AG04450 (cell line): ENCODE measurements at regions not wholly inside any gene's neighbourhood (a gene's known extent, or its start where the extent isn't known, plus 50 kb on each side); places are given as distances from the start of the nearest gene placed in this dataset. TPM values are rescaled to one million over a fixed set of nuclear protein-coding genes. Genes with fewer than 3 reads are reported as not detected.

Experiments used
- CTCF ChIA-PET: fragments of 300-600, 350-600 bp; formaldehyde crosslinking; extraction: SDS; loops from one replicate; lab custom pipeline; 2022; ENCODE audit warnings: antibody characterized with exemption, inconsistent platforms; lab: Charles Lee
- POLR2A ChIA-PET: fragments of 350-600 bp; formaldehyde crosslinking; extraction: SDS; loops from one replicate; lab custom pipeline; 2021; ENCODE audit warnings: antibody characterized with exemption, inconsistent platforms; lab: Yijun Ruan, JAX
- DNase-seq: peaks from one replicate; pipeline ENCODE4 v3.0.0-alpha.2; 2011; ENCODE audit warnings: low read depth, low spot score
- H3K27ac ChIP-seq: one replicate; pipeline ENCODE4 v1.5.1; 2012; ENCODE audit warnings: low read depth, low read length, control low read depth
- H3K27me3 ChIP-seq: one replicate; pipeline ENCODE4 v1.6.0; 2012; ENCODE audit warnings: low read length; ENCODE audit not compliant: control insufficient read depth, insufficient read depth
- H3K4me3 ChIP-seq: 2 replicates; pipeline ENCODE4 v1.5.1; 2011; ENCODE audit warnings: mild to moderate bottlenecking, low read depth, low read length, control low read depth
- H3K9me3 ChIP-seq: 2 replicates; pipeline ENCODE4 v1.5.1; 2012; ENCODE audit warnings: low read length; ENCODE audit not compliant: control insufficient read depth, insufficient read depth
- CTCF ChIP-seq: IDR thresholded peaks from 2 replicates; pipeline ENCODE4 v1.5.1; 2011; ENCODE audit warnings: low read depth, low read length, control low read depth, inconsistent platforms
- small RNA-seq: library from RNA; depleted of rRNA; stranded (forward); fragments of <200 nt; gene quantifications from one replicate; pipeline ENCODE3, GENCODE V24; 2012; ENCODE audit warnings: low read depth; ENCODE audit not compliant: insufficient read length

DNA sequence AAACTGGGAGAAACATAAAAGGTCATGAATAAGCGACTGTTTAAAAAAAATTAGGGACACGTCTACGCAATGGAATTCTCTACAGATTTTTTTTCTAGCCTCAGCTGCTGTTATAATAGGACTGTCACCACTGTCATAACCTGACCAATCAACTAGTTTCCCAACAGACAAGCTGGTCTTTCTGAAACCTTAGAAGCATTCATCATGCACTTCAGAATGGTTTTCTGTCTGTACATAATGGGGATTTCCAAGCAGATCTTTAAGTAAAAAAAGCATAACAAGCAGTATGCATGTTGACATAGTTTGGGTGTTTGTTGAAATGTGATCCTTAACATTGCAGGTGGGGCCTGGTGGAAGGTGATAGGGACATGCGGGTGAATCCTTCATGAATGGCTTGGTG, 58.3 kb upstream of the SEMA6A start:
- ChIA-PET CTCF (no interaction called here), POLR2A (no interaction called here)
- DNase-seq, result no peak
- H3K27me3 ChIP-seq, result no peaks in the 10 kb centered on the region
- no peak for TF ChIP-seq CTCF
- no peaks in the 10 kb centered on the region for H3K9me3 ChIP-seq
- no peak overlapping the region for H3K27ac ChIP-seq
- H3K4me3 ChIP-seq, result no peak overlapping the region

GRCh38 chr5:116631147-116631546, 56.5 kb upstream of the SEMA6A start:
- H3K9me3 ChIP-seq, result no peaks in the 10 kb centered on the region
- ChIA-PET POLR2A (no interaction called here), CTCF (no interaction called here)
- no peak overlapping the region for H3K27ac ChIP-seq
- H3K4me3 ChIP-seq, result no peak overlapping the region
- TF ChIP-seq CTCF, result no peak
- H3K27me3 ChIP-seq, result no peaks in the 10 kb centered on the region
- DNase-seq, result no peak

GRCh38 chr5:116629168-116629567, 54.5 kb upstream of the SEMA6A start:
- H3K9me3 ChIP-seq, result no peaks in the 10 kb centered on the region
- no peak overlapping the region for H3K27ac ChIP-seq
- H3K27me3 ChIP-seq, result no peaks in the 10 kb centered on the region
- H3K4me3 ChIP-seq, result no peak overlapping the region
- no peak for TF ChIP-seq CTCF
- POLR2A ChIA-PET, result no interaction called here
- no peak for DNase-seq
- CTCF ChIA-PET, result no interaction called here

DNA sequence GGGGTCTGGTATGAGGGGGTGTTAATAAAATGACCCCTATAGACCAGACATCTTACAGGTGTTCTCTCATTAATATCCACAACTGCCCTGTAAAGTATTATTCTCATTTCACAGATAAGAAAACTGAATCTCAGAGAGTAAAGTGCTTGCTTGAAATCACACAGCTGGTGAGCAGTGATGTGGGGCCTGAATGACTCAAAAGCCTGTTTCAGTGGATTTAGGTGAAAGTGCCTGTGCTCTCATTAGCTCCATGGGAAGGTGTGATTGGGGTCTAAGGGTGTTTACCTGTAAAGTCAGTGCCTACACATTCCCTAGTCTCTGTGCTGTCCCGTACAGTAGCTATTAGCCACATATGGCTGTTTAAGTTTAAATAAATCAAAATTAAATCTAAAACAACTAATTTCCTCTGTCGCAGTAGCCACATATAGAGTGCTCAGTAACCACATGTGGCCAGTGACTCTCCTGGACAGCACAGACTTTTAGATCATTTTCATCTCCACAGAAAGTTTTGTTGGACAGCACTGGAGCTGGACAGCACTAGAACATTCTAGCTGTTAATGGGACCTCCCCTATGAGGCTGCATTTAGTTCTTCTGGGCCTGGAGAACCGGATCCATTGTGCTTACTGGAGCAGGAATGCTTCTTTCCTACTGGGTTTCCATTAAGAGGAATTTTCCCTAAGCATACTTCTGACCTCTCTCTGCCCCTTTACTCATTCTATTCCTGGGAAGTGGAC, 52.5 kb upstream of the SEMA6A start:
- no peak overlapping the region for H3K4me3 ChIP-seq
- TF ChIP-seq CTCF, result no peak
- no peaks in the 10 kb centered on the region for H3K9me3 ChIP-seq
- no peak overlapping the region for H3K27ac ChIP-seq
- ChIA-PET POLR2A (no interaction called here), CTCF (no interaction called here)
- H3K27me3 ChIP-seq, result no peaks in the 10 kb centered on the region
- no peak for DNase-seq

DNA sequence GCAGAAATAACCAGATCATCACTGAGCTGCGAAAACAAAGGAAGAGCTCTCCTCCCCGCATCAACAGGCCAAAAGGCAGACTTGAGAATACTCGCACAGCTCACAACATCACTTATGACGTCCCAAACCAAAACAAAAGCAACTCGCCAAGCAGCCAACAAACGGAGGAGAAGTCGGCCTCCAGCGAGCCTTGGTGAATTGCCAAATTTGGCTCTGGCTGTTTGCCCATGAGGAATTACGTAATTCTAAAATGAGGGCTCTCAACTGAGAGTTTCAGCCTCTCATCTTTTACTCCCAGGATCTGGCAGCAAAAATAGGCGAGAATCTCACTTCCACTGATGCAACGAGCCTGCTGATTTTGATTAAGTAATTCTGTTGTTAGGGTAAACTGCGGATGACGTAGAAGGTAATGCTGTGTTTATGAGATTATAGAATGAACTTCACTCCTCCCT, 51.7 kb upstream of the SEMA6A start:
- ChIA-PET POLR2A (no interaction called here), CTCF (no interaction called here)
- Histone ChIP-seq H3K4me3 (no peak overlapping the region), H3K27ac (no peak overlapping the region), H3K27me3 (no peaks in the 10 kb centered on the region), H3K9me3 (no peaks in the 10 kb centered on the region)
- DNase-seq, result no peak
- TF ChIP-seq CTCF, result no peak

Small RNA genes in the stretch of these regions (small RNA-seq; reads per million reads assigned to genes)
- gene AC093534.1 (not detected), gene RNU7-34P (not detected)
